Neural cell (in vitro differentiated cells): ENCODE measurements at regions not wholly inside any gene's neighbourhood (a gene's known extent, or its start where the extent isn't known, plus 50 kb on each side); places are given as distances from the start of the nearest gene placed in this dataset.

Experiments
- H2AFZ ChIP-seq: fragments of 200-600, 300-800 bp; sonication (generic), shearing (Covaris generic); 2 replicates; pipeline ENCODE4 v1.6.0; 2014; ENCODE audit warnings: low read depth, mild to moderate bottlenecking, antibody characterized with exemption, low read length, moderate library complexity
- H3F3A ChIP-seq: fragments of 200-600 bp; shearing (Covaris generic); 2 replicates; pipeline ENCODE4 v1.6.1; 2016; ENCODE audit warnings: mild to moderate bottlenecking, moderate library complexity, mixed read lengths, antibody characterized with exemption, low read length; ENCODE audit not compliant: insufficient read depth, poor library complexity, severe bottlenecking
- H3K27ac ChIP-seq: fragments of 200-600, 300-800 bp; sonication (generic), shearing (Covaris generic); 2 replicates; pipeline ENCODE4 v1.5.1; 2014; ENCODE audit warnings: mild to moderate bottlenecking, low read length, moderate library complexity
- H3K27me3 ChIP-seq: fragments of 300-800, 200-600 bp; sonication (generic), shearing (Covaris generic); 2 replicates; pipeline ENCODE4 v1.6.0; 2014; ENCODE audit warnings: mild to moderate bottlenecking, low read depth, low read length, moderate library complexity; ENCODE audit not compliant: insufficient read depth
- H3K36me3 ChIP-seq: fragments of 300-800, 200-600 bp; sonication (generic), shearing (Covaris generic); 2 replicates; pipeline ENCODE4 v1.5.1; 2014; ENCODE audit warnings: mild to moderate bottlenecking, antibody characterized with exemption, low read length, moderate library complexity; ENCODE audit not compliant: insufficient read depth
- H3K4me2 ChIP-seq: fragments of 300-800, 200-600 bp; sonication (generic), shearing (Covaris generic); 2 replicates; pipeline ENCODE4 v1.6.0; 2014; ENCODE audit warnings: mild to moderate bottlenecking, low read length
- H3K4me3 ChIP-seq: fragments of 300-800, 200-600 bp; sonication (generic), shearing (Covaris generic); 2 replicates; pipeline ENCODE4 v1.5.1; 2014; ENCODE audit warnings: mild to moderate bottlenecking, low read length, moderate library complexity
- H3K79me2 ChIP-seq: fragments of 200-600 bp; shearing (Covaris generic); replicated peaks from 2 replicates; pipeline ENCODE4 v1.6.0; 2014; ENCODE audit warnings: mild to moderate bottlenecking, low read length, moderate library complexity; ENCODE audit not compliant: insufficient read depth
- H3K9ac ChIP-seq: fragments of 300-800, 200-600 bp; sonication (generic), shearing (Covaris generic); 2 replicates; pipeline ENCODE4 v1.6.1; 2016; ENCODE audit warnings: mild to moderate bottlenecking, low read length, mixed read lengths
- H3K9me2 ChIP-seq: fragments of 200-600 bp; shearing (Covaris generic); 2 replicates; pipeline ENCODE4 v1.6.1; 2016; ENCODE audit warnings: mild to moderate bottlenecking, low read length, mixed read lengths; ENCODE audit not compliant: insufficient read depth
- H3K9me3 ChIP-seq: fragments of 200-600, 300-800 bp; sonication (generic), shearing (Covaris generic); 2 replicates; pipeline ENCODE4 v1.6.1; 2016; ENCODE audit warnings: mild to moderate bottlenecking, mixed run types, low read length, moderate library complexity, mixed read lengths
- H4K20me1 ChIP-seq: fragments of 200-600 bp; shearing (Covaris generic); 2 replicates; pipeline ENCODE4 v1.6.1; 2016; ENCODE audit warnings: mild to moderate bottlenecking, mixed run types; ENCODE audit not compliant: insufficient read depth
- EP300 ChIP-seq: fragments of 450-650 bp; conservative IDR thresholded peaks from 2 replicates; pipeline ENCODE4 v1.6.1; 2014; ENCODE audit warnings: antibody characterized with exemption, mild to moderate bottlenecking, moderate library complexity; ENCODE audit not compliant: poor library complexity, severe bottlenecking
- EZH2 ChIP-seq: fragments of 200-600, 300-800 bp; shearing (Covaris generic), sonication (generic); IDR thresholded peaks from 2 replicates; pipeline ENCODE4 v1.6.1; 2014; ENCODE audit warnings: antibody characterized with exemption, low read length, borderline replicate concordance, mild to moderate bottlenecking; ENCODE audit not compliant: insufficient read depth, poor library complexity, severe bottlenecking
- MXI1 ChIP-seq: fragments of 450-650 bp; conservative IDR thresholded peaks from 2 replicates; pipeline ENCODE4 v1.6.1; 2014; ENCODE audit warnings: antibody characterized with exemption, mild to moderate bottlenecking; ENCODE audit not compliant: poor library complexity, severe bottlenecking
- POLR2AphosphoS5 ChIP-seq: IDR thresholded peaks from 2 replicates; pipeline ENCODE4 v1.6.1; 2012
- RAD21 ChIP-seq: fragments of 450-650 bp; conservative IDR thresholded peaks from 2 replicates; pipeline ENCODE4 v1.6.1; 2014; ENCODE audit warnings: antibody characterized with exemption, mild to moderate bottlenecking, moderate library complexity
- SMC3 ChIP-seq: fragments of 450-650 bp; conservative IDR thresholded peaks from 2 replicates; pipeline ENCODE4 v1.6.1; 2014; ENCODE audit warnings: antibody characterized with exemption, mild to moderate bottlenecking, moderate library complexity; ENCODE audit not compliant: poor library complexity
- TAF1 ChIP-seq: IDR thresholded peaks from 2 replicates; pipeline ENCODE4 v1.6.1; 2012; ENCODE audit warnings: low read depth
- TF ChIP-seq, protein P1 (sequence below): fragments of 450-650 bp; IDR thresholded peaks from 2 replicates; pipeline ENCODE4 v1.5.1; 2014; ENCODE audit warnings: antibody characterized with exemption, mild to moderate bottlenecking, moderate library complexity; ENCODE audit not compliant: poor library complexity, severe bottlenecking
- TF ChIP-seq, protein P2 (sequence below): IDR thresholded peaks from 2 replicates; pipeline ENCODE4 v1.6.1; 2012; ENCODE audit warnings: borderline replicate concordance

DNA sequence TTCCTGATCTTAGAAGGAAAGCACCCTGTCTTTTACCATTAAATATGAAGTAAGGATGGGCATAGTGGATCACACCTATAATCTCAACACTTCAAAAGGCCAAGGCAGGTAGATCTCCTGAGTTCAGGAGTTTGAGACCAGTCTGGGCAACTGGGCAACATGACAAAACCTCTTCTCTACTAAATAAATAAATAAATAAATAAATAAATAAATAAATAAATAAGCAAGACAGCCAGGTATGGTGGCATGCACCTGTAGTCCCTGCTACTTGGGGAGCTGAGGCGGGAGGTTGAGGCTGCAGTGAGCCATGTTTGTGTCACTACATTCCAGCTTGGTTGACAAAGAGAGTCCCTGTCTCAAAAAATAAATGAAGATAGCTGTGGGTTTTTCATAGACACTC is 313.1 kb downstream of the RPS24 start:
- H3K27ac ChIP-seq, result no peak overlapping the region
- H3K4me3 ChIP-seq, result no peak overlapping the region
- H4K20me1 ChIP-seq, result no peaks in the 10 kb centered on the region
- H3K9me3 ChIP-seq, result no peaks in the 10 kb centered on the region
- H2AFZ ChIP-seq, result no peak overlapping the region
- no peaks in the 10 kb centered on the region for H3K27me3 ChIP-seq
- H3K79me2 ChIP-seq, result no peaks in the 10 kb centered on the region
- peaks cover 2% of the 10 kb centered on the region for H3F3A ChIP-seq
- H3K9me2 ChIP-seq, result no peaks in the 10 kb centered on the region
- no peaks in the 10 kb centered on the region for H3K36me3 ChIP-seq
- H3K9ac ChIP-seq, result no peak overlapping the region
- H3K4me2 ChIP-seq, result no peak overlapping the region
- no peak for TF ChIP-seq SMC3
- TF ChIP-seq MXI1, result no peak
- TF ChIP-seq RAD21, result no peak
- TF ChIP-seq TAF1, result no peak
- no peak for TF ChIP-seq EP300
- no peak for TF ChIP-seq POLR2AphosphoS5
- no peak for TF ChIP-seq EZH2
- TF ChIP-seq, protein P1, sequence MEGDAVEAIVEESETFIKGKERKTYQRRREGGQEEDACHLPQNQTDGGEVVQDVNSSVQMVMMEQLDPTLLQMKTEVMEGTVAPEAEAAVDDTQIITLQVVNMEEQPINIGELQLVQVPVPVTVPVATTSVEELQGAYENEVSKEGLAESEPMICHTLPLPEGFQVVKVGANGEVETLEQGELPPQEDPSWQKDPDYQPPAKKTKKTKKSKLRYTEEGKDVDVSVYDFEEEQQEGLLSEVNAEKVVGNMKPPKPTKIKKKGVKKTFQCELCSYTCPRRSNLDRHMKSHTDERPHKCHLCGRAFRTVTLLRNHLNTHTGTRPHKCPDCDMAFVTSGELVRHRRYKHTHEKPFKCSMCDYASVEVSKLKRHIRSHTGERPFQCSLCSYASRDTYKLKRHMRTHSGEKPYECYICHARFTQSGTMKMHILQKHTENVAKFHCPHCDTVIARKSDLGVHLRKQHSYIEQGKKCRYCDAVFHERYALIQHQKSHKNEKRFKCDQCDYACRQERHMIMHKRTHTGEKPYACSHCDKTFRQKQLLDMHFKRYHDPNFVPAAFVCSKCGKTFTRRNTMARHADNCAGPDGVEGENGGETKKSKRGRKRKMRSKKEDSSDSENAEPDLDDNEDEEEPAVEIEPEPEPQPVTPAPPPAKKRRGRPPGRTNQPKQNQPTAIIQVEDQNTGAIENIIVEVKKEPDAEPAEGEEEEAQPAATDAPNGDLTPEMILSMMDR, result no peak
- TF ChIP-seq, protein P2, sequence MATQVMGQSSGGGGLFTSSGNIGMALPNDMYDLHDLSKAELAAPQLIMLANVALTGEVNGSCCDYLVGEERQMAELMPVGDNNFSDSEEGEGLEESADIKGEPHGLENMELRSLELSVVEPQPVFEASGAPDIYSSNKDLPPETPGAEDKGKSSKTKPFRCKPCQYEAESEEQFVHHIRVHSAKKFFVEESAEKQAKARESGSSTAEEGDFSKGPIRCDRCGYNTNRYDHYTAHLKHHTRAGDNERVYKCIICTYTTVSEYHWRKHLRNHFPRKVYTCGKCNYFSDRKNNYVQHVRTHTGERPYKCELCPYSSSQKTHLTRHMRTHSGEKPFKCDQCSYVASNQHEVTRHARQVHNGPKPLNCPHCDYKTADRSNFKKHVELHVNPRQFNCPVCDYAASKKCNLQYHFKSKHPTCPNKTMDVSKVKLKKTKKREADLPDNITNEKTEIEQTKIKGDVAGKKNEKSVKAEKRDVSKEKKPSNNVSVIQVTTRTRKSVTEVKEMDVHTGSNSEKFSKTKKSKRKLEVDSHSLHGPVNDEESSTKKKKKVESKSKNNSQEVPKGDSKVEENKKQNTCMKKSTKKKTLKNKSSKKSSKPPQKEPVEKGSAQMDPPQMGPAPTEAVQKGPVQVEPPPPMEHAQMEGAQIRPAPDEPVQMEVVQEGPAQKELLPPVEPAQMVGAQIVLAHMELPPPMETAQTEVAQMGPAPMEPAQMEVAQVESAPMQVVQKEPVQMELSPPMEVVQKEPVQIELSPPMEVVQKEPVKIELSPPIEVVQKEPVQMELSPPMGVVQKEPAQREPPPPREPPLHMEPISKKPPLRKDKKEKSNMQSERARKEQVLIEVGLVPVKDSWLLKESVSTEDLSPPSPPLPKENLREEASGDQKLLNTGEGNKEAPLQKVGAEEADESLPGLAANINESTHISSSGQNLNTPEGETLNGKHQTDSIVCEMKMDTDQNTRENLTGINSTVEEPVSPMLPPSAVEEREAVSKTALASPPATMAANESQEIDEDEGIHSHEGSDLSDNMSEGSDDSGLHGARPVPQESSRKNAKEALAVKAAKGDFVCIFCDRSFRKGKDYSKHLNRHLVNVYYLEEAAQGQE, result no peak

DNA sequence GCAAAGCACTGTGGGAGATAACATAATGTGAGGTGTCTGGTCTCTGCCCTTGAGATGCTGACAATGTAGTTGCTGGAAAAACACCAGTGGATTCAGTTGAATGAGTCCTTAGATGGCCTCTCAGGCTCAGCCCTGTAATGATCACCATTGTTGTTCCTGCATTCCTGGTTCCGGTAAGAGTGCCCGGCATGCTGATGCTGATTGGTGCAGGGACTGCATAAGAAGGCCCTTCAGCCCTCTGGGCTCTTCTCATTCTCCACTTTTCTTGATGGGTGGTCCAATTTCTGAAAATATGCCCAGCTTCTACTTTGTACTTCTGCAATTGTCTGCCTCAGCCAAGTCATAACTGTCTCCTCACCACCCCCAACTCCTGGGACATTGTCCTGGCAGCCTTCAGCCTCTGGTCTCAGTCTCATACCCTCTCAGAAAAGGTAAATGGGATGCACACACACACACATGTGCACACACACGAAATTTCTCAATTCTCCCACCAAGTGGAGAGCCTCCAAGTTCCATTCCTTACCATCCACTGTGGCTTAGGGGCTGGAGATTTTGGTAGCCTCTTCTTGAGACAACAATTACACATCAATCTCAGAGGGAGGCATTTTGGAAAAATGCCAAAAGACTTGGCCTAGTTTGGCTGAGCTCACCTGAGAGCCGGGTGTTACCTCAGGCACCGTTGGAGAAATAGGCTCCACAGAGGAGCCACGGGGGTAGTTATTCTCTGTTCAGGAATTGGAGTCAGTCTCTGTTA is 314.9 kb downstream of the RPS24 start:
- TF ChIP-seq, protein P1, result no peak
- TF ChIP-seq TAF1 (no peak), EZH2 (no peak), SMC3 (no peak), EP300 (no peak), POLR2AphosphoS5 (no peak)
- H3K9me2 ChIP-seq, result no peaks in the 10 kb centered on the region
- no peaks in the 10 kb centered on the region for H3K79me2 ChIP-seq
- H3K4me3 ChIP-seq, result no peak overlapping the region
- peaks cover 2% of the 10 kb centered on the region for H3F3A ChIP-seq
- H2AFZ ChIP-seq, result no peak overlapping the region
- H3K9ac ChIP-seq, result no peak overlapping the region
- H3K4me2 ChIP-seq, result no peak overlapping the region
- no peak overlapping the region for H3K27ac ChIP-seq
- H3K27me3 ChIP-seq, result no peaks in the 10 kb centered on the region
- H3K9me3 ChIP-seq, result no peaks in the 10 kb centered on the region
- H4K20me1 ChIP-seq, result no peaks in the 10 kb centered on the region
- H3K36me3 ChIP-seq, result no peaks in the 10 kb centered on the region
